Type B pancreatic cell (in vitro differentiated cells): ENCODE measurements at regions not wholly inside any gene's neighbourhood (a gene's known extent, or its start where the extent isn't known, plus 50 kb on each side); places are given as distances from the start of the nearest gene placed in this dataset.

Experiments
- DNase-seq: peaks from one replicate; pipeline ENCODE4 v3.0.0; 2021; ENCODE audit warnings: mixed read lengths; ENCODE audit not compliant: unreplicated experiment; ENCODE audit errors: extremely low spot score
- H3K27ac Mint-ChIP-seq: 2 replicates; pipeline ENCODE4 v1.8.0; 2021; ENCODE audit warnings: mild to moderate bottlenecking, mixed read lengths
- H3K27me3 Mint-ChIP-seq: 2 replicates; pipeline ENCODE4 v1.8.0; 2021; ENCODE audit warnings: mixed read lengths
- H3K36me3 Mint-ChIP-seq: 2 replicates; pipeline ENCODE4 v1.8.0; 2021; ENCODE audit warnings: mixed read lengths
- H3K4me1 Mint-ChIP-seq: one replicate; pipeline ENCODE4 v1.8.0; 2021; ENCODE audit warnings: mixed read lengths; ENCODE audit not compliant: unreplicated experiment
- H3K4me3 Mint-ChIP-seq: 2 replicates; pipeline ENCODE4 v1.8.0; 2021; ENCODE audit warnings: mild to moderate bottlenecking, mixed read lengths
- H3K9me3 Mint-ChIP-seq: 2 replicates; pipeline ENCODE4 v1.8.0; 2021; ENCODE audit warnings: mixed read lengths
- CTCF ChIP-seq: fragments of 200-600 bp; sonication (generic); conservative IDR thresholded peaks from 2 replicates; pipeline ENCODE4 v1.5.0; 2021; ENCODE audit warnings: antibody characterized with exemption, mild to moderate bottlenecking

GRCh38 chrX:18065956-18066355, 154.7 kb downstream of the BEND2 start:
- peaks cover 4% of the 10 kb centered on the region for H3K36me3 Mint-ChIP-seq
- H3K9me3 Mint-ChIP-seq, result no peaks in the 10 kb centered on the region
- H3K4me3 Mint-ChIP-seq, result no peak overlapping the region
- H3K27ac Mint-ChIP-seq, result no peak overlapping the region
- no peak for DNase-seq
- peaks cover 7% of the 10 kb centered on the region for H3K4me1 Mint-ChIP-seq
- H3K27me3 Mint-ChIP-seq, result no peaks in the 10 kb centered on the region
- TF ChIP-seq CTCF, result no peak

- peaks cover 3% of the 10 kb centered on the region for H3K36me3 Mint-ChIP-seq
- H3K9me3 Mint-ChIP-seq, result peaks cover 8% of the 10 kb centered on the region
- no peaks in the 10 kb centered on the region for H3K4me1 Mint-ChIP-seq
- no peak for DNase-seq
- H3K4me3 Mint-ChIP-seq, result no peak overlapping the region
- no peak for TF ChIP-seq CTCF
- H3K27ac Mint-ChIP-seq, result no peak overlapping the region
- H3K27me3 Mint-ChIP-seq, result no peaks in the 10 kb centered on the region
Observed at GRCh38 chrX:18051690-18052089, 169.0 kb downstream of the BEND2 start.

- DNase-seq, result no peak
- Mint-ChIP-seq H3K36me3 (peaks cover 3% of the 10 kb centered on the region), H3K9me3 (peaks cover 8% of the 10 kb centered on the region), H3K4me1 (no peaks in the 10 kb centered on the region), H3K27ac (no peak overlapping the region), H3K27me3 (no peaks in the 10 kb centered on the region), H3K4me3 (no peak overlapping the region)
- TF ChIP-seq CTCF, result no peak
Observed at GRCh38 chrX:18047491-18047890, 173.2 kb downstream of the BEND2 start.

GRCh38 chrX:18045436-18045835, 175.2 kb downstream of the BEND2 start:
- peaks cover under 1% of the 10 kb centered on the region for H3K36me3 Mint-ChIP-seq

GRCh38 chrX:18042776-18043175, 177.9 kb downstream of the BEND2 start:
- Mint-ChIP-seq H3K36me3 (no peaks in the 10 kb centered on the region), H3K4me3 (no peak overlapping the region), H3K27ac (no peak overlapping the region), H3K27me3 (no peaks in the 10 kb centered on the region), H3K9me3 (no peaks in the 10 kb centered on the region), H3K4me1 (no peaks in the 10 kb centered on the region)
- no peak for TF ChIP-seq CTCF
- no peak for DNase-seq

More at GRCh38 chrX:18045436-18045835, 175.2 kb downstream of the BEND2 start:
- H3K4me1 Mint-ChIP-seq, result no peaks in the 10 kb centered on the region
- H3K9me3 Mint-ChIP-seq, result peaks cover 5% of the 10 kb centered on the region
- H3K27ac Mint-ChIP-seq, result no peak overlapping the region
- H3K27me3 Mint-ChIP-seq, result no peaks in the 10 kb centered on the region
- H3K4me3 Mint-ChIP-seq, result no peak overlapping the region
- DNase-seq, result no peak
- no peak for TF ChIP-seq CTCF

- DNase-seq, result no peak
- TF ChIP-seq CTCF, result no peak
- H3K4me1 Mint-ChIP-seq, result no peaks in the 10 kb centered on the region
- H3K27ac Mint-ChIP-seq, result no peak overlapping the region
- no peak overlapping the region for H3K4me3 Mint-ChIP-seq
- no peaks in the 10 kb centered on the region for H3K27me3 Mint-ChIP-seq
- H3K36me3 Mint-ChIP-seq, result no peaks in the 10 kb centered on the region
- H3K9me3 Mint-ChIP-seq, result no peaks in the 10 kb centered on the region
Observed at GRCh38 chrX:18041656-18042055, 179.0 kb downstream of the BEND2 start.
